NCI-H2081 (cell line): ENCODE measurements at regions not wholly inside any gene's neighbourhood (a gene's known extent, or its start where the extent isn't known, plus 50 kb on each side); places are given as distances from the start of the nearest gene placed in this dataset.

Source experiments
- DNase-seq, 2 experiments: peaks; one replicate each; lab custom pipeline; 2025; lab: John Stamatoyannopoulos, UW

GRCh38 chr2:215771241-215771640 lies 242.1 kb downstream of the MREG start:
- DNase-seq: no peak

- no peak for DNase-seq
Observed at GRCh38 chr2:215770668-215771067, 242.7 kb downstream of the MREG start.

- no peak for DNase-seq
Observed at GRCh38 chr2:215769246-215769645, 244.1 kb downstream of the MREG start.

GRCh38 chr2:215767625-215768024 lies 245.7 kb downstream of the MREG start:
- no peak for DNase-seq

- no peak for DNase-seq
Observed at GRCh38 chr2:215765729-215766360, 247.5 kb downstream of the MREG start.

GRCh38 chr2:215764441-215765048 lies 248.8 kb downstream of the MREG start:
- DNase-seq: no peak

- no peak for DNase-seq
Observed at GRCh38 chr2:215760557-215760956, 252.8 kb downstream of the MREG start.

GRCh38 chr2:215760091-215760490 lies 253.3 kb downstream of the MREG start:
- DNase-seq: no peak

- DNase-seq: no peak
Observed at GRCh38 chr2:215758691-215759090, 254.7 kb downstream of the MREG start.

GRCh38 chr2:215756346-215756730 lies 257.0 kb downstream of the MREG start:
- DNase-seq: peak in 1 of 2 experiments; percentile 33

- DNase-seq: no peak
Observed at GRCh38 chr2:215755641-215756345, 257.6 kb downstream of the MREG start.

GRCh38 chr2:215754546-215754945 lies 258.8 kb downstream of the MREG start:
- DNase-seq: no peak

GRCh38 chr2:215753808-215754207 lies 259.5 kb downstream of the MREG start:
- DNase-seq: no peak

- DNase-seq: no peak
Observed at GRCh38 chr2:215752991-215753390, 260.4 kb downstream of the MREG start.

GRCh38 chr2:215752436-215752835 lies 260.9 kb downstream of the MREG start:
- DNase-seq: no peak

GRCh38 chr2:215751911-215752272 lies 261.5 kb downstream of the MREG start:
- DNase-seq: no peak

- no peak for DNase-seq
Observed at GRCh38 chr2:215751200-215751910, 262.0 kb downstream of the MREG start.

GRCh38 chr2:215750763-215751162 lies 262.6 kb downstream of the MREG start:
- no peak for DNase-seq

- no peak for DNase-seq
Observed at GRCh38 chr2:215749092-215749957, 264.0 kb downstream of the MREG start.

GRCh38 chr2:215748446-215748845 lies 264.9 kb downstream of the MREG start:
- DNase-seq: no peak

GRCh38 chr2:215746887-215747615 lies 266.3 kb downstream of the MREG start:
- no peak for DNase-seq
